NCI-H345 (cell line): ENCODE measurements at regions not wholly inside any gene's neighbourhood (a gene's known extent, or its start where the extent isn't known, plus 50 kb on each side); places are given as distances from the start of the nearest gene placed in this dataset.

Experiments
- DNase-seq: peaks from one replicate; lab custom pipeline; 2025; lab: John Stamatoyannopoulos, UW

DNA sequence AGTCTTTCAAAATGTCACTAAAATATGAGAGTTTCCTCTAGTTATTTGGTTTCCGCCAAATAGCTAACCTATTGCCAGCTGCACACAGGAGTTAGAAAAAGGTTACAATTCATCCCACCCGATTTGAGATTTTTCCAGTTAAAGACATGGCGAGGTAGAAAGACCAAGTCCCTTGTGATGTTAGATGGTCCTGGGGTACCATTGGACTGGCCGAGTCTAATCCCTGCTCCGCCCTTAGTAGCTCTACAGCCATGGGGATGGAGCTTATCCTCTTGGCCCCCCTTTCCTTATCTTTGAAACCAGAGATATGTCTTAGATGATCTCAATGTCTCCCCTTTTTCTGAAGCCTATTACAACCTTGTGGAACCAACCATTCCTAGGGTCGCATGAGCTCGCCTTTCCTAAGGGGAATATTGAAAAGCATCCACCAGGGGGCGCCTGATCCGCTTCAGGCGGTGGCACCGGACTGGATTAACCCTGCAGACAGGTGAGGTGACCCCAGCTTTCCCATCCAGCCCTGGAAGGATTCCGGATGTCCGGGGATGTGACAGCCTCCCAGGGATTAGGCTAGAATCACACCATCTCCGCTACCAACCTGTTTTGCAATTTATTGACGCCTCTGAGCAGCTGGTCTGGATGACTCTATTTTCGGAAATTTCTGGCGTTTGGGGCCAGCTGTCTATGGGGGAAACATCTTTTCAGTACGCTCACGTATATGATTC, 68.3 kb upstream of the SIM2 start:
- DNase-seq, result peak; percentile 59

DNA sequence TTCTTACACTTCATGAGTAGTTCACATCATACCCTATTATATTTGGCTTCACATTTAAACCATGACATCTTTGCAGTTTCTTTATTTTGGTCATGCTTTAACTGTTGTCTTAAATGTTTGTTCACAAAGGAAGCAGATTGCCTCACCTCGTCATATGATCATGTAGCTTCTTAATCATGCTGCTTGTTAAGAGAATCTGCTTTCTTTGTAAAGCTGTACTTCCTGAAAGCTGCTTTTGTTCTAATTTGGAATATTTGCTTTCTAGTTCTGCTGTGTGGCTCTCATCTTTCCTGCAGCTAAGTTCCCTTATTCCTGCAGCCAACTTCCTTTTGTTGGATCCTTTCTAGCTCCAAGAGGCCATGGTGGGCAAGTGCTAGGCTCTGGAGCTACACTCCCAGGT, 62.9 kb upstream of the SIM2 start:
- DNase-seq, result no peak

DNA sequence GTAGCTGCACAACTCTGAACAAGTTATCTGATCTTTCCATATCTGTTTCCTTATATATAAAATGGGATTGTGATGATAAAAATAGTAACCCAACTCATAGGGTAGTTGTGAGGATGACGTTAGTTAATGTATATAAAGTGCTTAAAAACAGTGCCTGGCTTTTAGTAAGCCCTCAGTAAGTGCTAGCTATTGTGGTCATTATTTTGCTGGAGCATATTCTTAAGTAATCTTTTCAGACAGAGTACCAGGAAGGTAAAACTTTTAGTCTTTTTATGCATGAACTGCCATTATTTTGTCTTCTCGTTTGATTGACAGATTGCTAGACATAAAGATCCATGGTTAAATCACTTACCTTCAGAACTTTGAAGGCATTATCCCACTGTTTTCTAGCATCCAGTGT, 62.5 kb upstream of the SIM2 start:
- DNase-seq, result no peak

DNA sequence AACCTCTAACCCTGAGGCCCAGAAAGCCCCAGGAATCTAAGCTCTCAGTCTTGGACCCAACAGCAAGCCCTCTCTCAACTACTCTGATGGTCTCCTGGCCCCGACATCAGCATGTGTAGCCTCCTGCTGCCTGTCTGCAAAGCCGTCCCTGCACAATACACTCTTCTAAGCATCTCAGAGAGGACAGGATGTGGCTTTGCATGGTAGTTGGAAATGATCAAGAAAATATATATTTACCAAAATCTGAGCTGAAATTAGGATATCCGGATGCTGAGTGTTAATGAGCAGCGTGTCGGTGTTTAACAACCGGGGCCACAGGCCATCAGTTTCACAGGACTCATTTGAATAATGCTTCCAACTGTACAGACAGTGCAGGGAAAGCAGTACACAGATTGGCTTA, 59.1 kb upstream of the SIM2 start:
- no peak for DNase-seq

DNA sequence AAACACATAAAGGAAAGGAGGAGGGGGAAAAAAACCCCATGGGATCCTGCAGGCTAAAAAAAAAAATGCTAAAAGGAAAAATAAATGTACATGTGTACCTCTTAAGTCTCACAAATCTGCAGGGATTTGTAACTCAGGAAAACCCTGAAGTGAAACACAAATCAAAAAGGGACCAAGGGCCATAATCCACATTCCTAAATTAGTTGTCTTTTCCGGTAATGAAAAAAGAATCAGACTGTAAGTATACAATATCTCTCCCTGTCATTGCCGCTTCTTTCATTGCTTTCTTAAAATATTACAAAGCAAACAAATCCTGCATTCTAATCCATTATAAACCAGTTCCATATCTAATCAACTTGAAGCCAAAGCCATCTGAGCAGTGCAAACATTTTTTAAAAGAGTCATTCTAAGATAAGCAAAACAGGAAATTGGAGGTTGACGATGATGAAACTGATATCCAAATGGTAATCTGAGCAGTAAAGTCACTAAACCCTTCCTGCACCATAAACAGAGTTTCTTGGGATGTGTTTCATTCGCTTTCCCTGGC, 58.7 kb upstream of the SIM2 start:
- DNase-seq, result no peak

DNA sequence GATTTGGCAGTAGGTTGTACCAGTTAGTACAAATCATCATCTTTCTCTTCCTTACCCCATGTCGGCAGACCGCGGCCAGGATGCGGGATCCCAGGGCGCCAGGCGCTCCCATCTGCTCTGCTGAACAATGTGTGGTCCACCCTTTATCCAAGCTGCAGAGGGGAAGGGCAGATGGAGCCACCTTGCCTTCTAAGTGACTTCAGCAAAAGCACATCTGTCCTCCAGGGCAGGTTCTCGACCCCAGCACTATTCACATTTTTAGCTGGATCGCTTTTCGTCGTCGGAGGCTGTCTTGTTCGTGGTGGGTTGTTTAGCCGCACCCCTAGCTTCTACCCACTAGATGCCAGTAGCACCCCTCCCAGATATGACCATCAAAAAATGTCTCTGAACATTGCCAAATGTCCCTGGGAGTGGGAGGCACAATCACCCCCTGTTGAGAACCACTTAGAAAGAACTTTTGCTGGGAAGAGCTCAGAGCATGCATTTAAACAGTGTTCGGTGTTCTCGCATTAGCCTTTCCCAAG, 58.1 kb upstream of the SIM2 start:
- no peak for DNase-seq

DNA sequence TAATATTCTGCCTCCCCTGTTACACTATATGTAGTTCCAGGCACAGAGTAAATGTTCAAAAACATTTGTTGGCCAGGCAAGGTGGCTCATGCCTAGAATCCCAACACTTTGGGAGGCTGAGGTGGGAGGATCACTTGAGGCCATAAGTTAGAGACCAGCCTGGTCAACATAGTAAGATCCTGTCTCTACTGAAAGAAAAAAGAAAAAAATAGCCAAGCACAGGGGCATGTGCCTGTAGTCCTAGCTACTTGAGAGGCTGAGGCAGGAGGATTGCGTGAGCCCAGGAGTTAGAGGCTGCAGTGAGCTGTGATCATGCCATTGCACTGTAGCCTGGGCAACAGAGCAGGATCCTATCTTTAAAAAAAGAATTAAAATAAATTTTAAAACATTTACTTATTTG, 57.6 kb upstream of the SIM2 start:
- DNase-seq, result no peak

DNA sequence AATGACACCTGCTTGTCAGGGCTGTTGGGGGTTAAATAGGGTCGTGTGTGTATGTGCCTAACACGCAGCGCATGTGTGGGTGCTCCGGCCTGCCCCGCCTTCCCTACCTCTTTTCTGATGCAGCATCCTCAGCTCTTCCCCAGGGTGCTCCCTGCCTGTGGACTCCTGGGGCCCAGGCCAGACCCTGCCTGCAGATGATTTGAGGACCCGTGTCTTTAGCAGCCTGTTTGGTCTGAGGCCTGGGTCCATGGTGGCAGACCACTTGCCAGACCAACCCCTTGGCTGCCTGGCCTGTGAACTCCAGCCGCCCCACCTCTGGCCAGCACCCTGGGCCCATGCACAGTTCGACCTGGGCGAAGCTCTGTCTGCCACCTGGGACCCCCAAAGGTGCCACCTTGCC, 57.0 kb upstream of the SIM2 start:
- DNase-seq, result no peak

DNA sequence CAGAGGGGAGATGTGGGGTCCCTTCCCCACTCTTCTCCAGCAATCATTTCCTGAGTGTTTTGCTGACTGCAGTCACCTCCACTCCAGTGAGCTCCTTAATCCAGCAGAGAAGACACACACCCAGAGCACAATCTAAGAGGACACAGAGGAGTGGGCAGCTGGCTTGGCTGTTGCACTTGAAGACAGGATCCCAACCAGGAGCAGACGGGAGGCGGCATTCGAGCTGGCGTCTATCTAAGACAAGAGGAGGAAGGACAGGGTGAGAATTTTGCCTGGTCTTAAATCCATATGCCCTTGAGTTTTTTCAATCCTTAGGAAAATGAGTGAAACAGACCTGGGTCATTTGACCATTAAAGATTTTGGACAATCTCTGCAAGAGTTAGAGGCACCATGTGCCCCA, 56.1 kb upstream of the SIM2 start:
- DNase-seq, result no peak

DNA sequence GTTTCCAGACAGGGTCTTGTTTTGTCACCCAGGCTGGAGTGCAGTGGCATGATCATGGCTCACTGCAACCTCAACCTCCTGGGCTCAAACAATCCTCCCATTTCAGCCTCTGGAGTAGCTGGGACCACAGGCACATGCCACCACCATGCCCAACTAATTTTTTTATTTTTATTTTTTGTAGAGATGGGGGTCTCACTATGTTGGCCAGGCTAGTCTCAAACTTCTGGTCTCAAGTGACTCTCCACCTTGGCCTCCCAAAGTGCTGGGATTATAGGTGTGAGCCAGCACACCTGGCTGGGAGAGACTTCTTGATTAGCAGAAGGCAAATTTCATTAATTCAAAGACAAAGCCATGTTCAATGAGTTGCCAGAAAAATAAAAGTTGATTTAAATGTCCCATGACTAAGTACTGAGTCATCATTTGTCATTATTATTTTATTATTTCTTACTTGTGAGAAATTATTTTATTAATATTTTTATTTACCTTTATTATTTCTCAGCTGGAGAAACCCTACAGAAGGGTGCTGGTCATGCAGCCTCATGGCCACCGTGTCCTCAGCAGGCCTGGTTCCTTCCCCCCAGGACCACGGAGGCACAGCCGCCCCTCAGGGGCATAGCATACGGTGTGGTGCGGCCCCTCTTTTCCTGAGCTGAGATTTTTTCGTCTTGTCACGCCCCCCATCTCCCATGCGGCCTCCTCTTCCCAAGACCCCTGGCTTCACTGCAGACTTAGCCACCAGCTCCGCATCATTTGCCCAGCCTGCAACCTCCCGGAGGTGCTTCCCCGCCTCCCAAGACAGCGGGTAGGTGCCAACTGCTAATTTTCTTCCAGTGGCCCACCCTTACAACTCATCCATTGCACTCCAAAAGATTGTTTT, 55.3 kb upstream of the SIM2 start:
- no peak for DNase-seq

DNA sequence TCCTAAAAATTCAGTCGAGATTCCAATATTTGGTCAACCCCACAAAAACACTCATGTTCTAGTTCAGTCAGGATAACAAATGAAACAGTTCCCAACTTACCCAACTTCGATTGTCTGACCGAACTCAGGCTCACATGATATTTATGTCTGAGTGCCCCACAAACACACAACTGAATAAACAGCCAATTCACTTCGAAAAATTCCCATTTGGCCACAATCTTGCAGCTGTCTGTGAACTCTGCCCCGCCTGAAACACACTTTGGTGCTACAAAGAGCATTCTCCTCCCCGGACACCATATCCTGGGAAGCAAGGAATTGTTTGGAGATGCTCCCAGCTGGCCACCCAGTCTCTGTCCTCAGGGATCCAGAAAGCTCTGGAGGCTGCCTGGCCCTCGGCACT, 52.9 kb upstream of the SIM2 start:
- no peak for DNase-seq

DNA sequence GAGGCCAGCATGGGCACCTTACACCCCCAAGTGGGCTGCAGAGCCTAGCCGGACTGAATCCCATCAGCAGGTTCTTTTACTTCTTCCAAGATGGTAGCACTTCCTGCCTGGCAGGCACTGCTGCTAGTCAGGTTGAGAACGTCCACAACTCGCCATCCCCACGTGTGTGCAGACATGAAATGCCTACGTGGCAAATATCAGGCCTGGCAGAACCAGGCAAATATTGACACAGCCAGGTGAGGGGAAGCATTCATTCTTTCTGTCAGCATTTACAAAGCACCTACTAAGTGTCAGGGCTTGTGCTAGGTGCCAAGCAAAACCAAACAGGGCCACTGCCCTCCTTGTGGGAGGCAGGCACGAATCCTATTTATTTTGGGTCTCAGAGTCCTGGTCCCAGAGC, 52.3 kb upstream of the SIM2 start:
- DNase-seq, result no peak

DNA sequence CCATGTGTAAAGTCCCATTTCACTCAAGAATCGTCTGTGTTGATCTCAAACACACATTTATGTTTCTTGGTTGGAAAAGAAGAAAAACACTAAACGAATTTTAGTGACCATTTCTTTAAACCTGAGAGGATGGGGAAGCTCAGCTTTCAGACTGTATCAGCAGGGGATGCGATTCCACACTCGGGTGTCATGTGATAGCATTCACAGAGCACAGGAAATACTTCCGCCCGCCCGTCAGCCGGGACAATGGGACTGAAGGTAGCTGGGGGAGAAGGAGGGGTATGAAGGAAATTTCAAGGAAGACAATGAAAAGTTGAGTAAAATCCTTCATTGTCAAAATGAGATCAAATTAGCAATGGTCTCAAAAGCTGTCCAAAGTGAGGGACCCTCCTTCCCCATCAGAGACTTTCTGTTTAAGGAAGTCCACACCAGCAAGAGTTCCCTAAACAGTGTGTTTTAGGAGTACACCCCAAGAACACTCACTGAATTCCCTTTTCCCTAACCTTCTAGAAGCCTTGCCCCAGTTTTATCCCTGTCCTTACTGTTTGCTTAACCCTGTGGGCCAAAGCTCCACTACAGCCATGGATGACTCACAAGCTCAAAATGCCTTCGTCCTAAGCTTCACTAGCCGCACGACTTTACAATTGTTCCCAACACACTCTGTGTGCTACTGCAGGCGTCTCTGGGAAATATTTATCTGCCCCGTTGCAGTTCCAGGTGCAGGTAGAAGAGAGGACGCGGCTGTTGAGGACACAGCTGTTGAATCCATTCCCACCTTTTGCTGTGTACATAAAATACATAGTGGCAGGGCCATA, 51.4 kb upstream of the SIM2 start:
- no peak for DNase-seq
